ENCODE measurements at regions not wholly inside any gene's neighbourhood (a gene's known extent, or its start where the extent isn't known, plus 50 kb on each side); places are given as distances from the start of the nearest gene placed in this dataset.

GRCh38 chr2:183919926-183920325 is 678.4 kb upstream of the ZNF804A start:
- TF ChIP-seq NRF1 (conservative IDR thresholded peaks at IDR 0.05 in 1 of 2, IDR thresholded peaks at IDR 0.05 in 1 of 2): no peak
- TF ChIP-seq MYNN (IDR thresholded peaks at IDR 0.05): no peak
- no peak for TF ChIP-seq MYNN (CRISPR knock-in tag; IDR thresholded peaks at IDR 0.05)
- no peak for TF ChIP-seq POLR2A (conservative IDR thresholded peaks at IDR 0.05)
- no peak for TF ChIP-seq MYC (IDR thresholded peaks at IDR 0.05; ENCODE audit: low read depth, low read length)
- TF ChIP-seq MYC (CRISPR knock-in tag; IDR thresholded peaks at IDR 0.05; ENCODE audit: borderline replicate concordance, low read depth): no peak
- no peak for TF ChIP-seq NR1H2 (CRISPR knock-in tag; IDR thresholded peaks at IDR 0.05)
- no peak for TF ChIP-seq CTCF (IDR thresholded peaks at IDR 0.05 in 2 of 3, conservative IDR thresholded peaks at IDR 0.05 in 1 of 3; ENCODE audit: insufficient read depth in 2 of 3, low read depth in 1 of 3, low read length in 3 of 3)
- TF ChIP-seq ZEB2 (IDR thresholded peaks at IDR 0.05): no peak
- no peak for TF ChIP-seq ZNF23 (CRISPR knock-in tag; IDR thresholded peaks at IDR 0.05)
- TF ChIP-seq ESRRA (IDR thresholded peaks at IDR 0.05; ENCODE audit: borderline replicate concordance, low read depth): no peak
- TF ChIP-seq GTF2A2 (tag; IDR thresholded peaks at IDR 0.05): no peak
- no peak for TF ChIP-seq MLX (CRISPR knock-in tag; conservative IDR thresholded peaks at IDR 0.05)
